Neural progenitor cell (in vitro differentiated cells): ENCODE measurements at regions not wholly inside any gene's neighbourhood (a gene's known extent, or its start where the extent isn't known, plus 50 kb on each side); places are given as distances from the start of the nearest gene placed in this dataset.

Experiments
- DNase-seq: peaks from one replicate; pipeline ENCODE4 v3.0.0-alpha.2; 2016; ENCODE audit warnings: low spot score
- H2AFZ ChIP-seq: fragments of 200-600 bp; sonication (generic); replicated peaks from 2 replicates; pipeline ENCODE4 v1.6.1; 2016; ENCODE audit warnings: antibody characterized with exemption
- H3F3A ChIP-seq: fragments of 200-600 bp; sonication (generic); 2 replicates; pipeline ENCODE4 v1.6.1; 2016; ENCODE audit warnings: antibody characterized with exemption, low read depth
- H3K27ac ChIP-seq: fragments of 200-600 bp; sonication (generic); 2 replicates; pipeline ENCODE4 v1.5.1; 2016; ENCODE audit warnings: mild to moderate bottlenecking
- H3K27me3 ChIP-seq: fragments of 200-600 bp; sonication (generic); 2 replicates; pipeline ENCODE4 v1.6.1; 2016; ENCODE audit warnings: mild to moderate bottlenecking, moderate library complexity
- H3K36me3 ChIP-seq: fragments of 200-600 bp; sonication (generic); 2 replicates; pipeline ENCODE4 v1.5.1; 2016
- H3K4me1 ChIP-seq: fragments of 200-600 bp; sonication (generic); 2 replicates; pipeline ENCODE4 v1.6.1; 2016; ENCODE audit warnings: mixed run types
- H3K4me2 ChIP-seq: fragments of 200-600 bp; sonication (generic); 2 replicates; pipeline ENCODE4 v1.6.1; 2016
- H3K4me3 ChIP-seq: fragments of 200-600 bp; sonication (generic); 2 replicates; pipeline ENCODE4 v1.5.1; 2016
- H3K79me2 ChIP-seq: fragments of 200-600 bp; sonication (generic); 2 replicates; pipeline ENCODE4 v1.6.1; 2016; ENCODE audit warnings: low read depth
- H3K9ac ChIP-seq: fragments of 200-600 bp; sonication (generic); 2 replicates; pipeline ENCODE4 v1.6.1; 2016
- H3K9me3 ChIP-seq: fragments of 200-600 bp; sonication (generic); 2 replicates; pipeline ENCODE4 v1.5.1; 2016; ENCODE audit warnings: low read depth
- H4K20me1 ChIP-seq: fragments of 200-600 bp; sonication (generic); 2 replicates; pipeline ENCODE4 v1.6.1; 2016; ENCODE audit warnings: low read depth
- H3K27ac Mint-ChIP-seq: 3 replicates; pipeline ENCODE4 v1.8.0; 2021; ENCODE audit warnings: mixed read lengths
- H3K27me3 Mint-ChIP-seq: 2 replicates; pipeline ENCODE4 v1.8.0; 2022; ENCODE audit warnings: low read depth, mild to moderate bottlenecking, inconsistent platforms, moderate library complexity, mixed read lengths; ENCODE audit not compliant: insufficient read depth
- H3K36me3 Mint-ChIP-seq: 3 replicates; pipeline ENCODE4 v1.8.0; 2021; ENCODE audit warnings: mixed read lengths
- H3K4me1 Mint-ChIP-seq: 3 replicates; pipeline ENCODE4 v1.8.0; 2021; ENCODE audit warnings: mixed read lengths
- H3K4me3 Mint-ChIP-seq: 3 replicates; pipeline ENCODE4 v1.8.0; 2021; ENCODE audit warnings: mild to moderate bottlenecking, moderate library complexity, mixed read lengths
- H3K9me3 Mint-ChIP-seq: 3 replicates; pipeline ENCODE4 v1.8.0; 2020; ENCODE audit warnings: mixed read lengths
- EZH2 ChIP-seq: fragments of 200-600 bp; sonication (generic); IDR thresholded peaks from 2 replicates; pipeline ENCODE4 v1.6.1; 2017; ENCODE audit warnings: antibody characterized with exemption, mild to moderate bottlenecking, moderate library complexity
- EZH2phosphoT487 ChIP-seq: fragments of 200-600 bp; sonication (generic); IDR thresholded peaks from 2 replicates; pipeline ENCODE4 v1.6.1; 2017; ENCODE audit warnings: antibody characterized with exemption
- TF ChIP-seq, protein P1 (sequence below): fragments of 200-600 bp; sonication (generic); IDR thresholded peaks from 2 replicates; pipeline ENCODE4 v1.5.1; 2017; ENCODE audit warnings: antibody characterized with exemption, mild to moderate bottlenecking

DNA sequence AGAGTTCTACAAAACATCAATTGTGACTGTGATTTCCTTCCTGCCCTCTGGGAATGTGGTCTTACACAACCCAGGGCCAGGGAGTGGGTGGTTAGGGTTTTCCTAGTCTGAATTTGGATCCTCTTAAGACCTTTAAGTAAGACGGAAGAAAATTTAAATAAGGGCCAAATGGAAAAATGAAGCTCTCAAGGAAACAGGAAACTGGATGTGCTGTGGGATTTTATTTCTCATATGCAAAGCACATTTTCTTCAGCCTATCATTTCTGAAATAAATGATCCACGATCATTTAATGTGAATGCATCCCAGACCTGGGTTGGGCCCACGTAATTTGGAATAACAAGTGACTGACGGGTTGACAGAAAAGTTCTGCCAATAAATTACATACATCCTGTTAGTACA lies 243.6 kb downstream of the CLIC5 start:
- H3K9ac ChIP-seq, result no peak overlapping the region
- no peak overlapping the region for H3K27ac Mint-ChIP-seq
- no peaks in the 10 kb centered on the region for H3K36me3 ChIP-seq
- DNase-seq, result no peak
- H4K20me1 ChIP-seq, result no peaks in the 10 kb centered on the region
- no peaks in the 10 kb centered on the region for H3K9me3 ChIP-seq
- no peaks in the 10 kb centered on the region for H3K27me3 Mint-ChIP-seq
- H3K4me1 ChIP-seq, result peaks cover 9% of the 10 kb centered on the region
- peaks cover 2% of the 10 kb centered on the region for H3K9me3 Mint-ChIP-seq
- no peak overlapping the region for H3K4me3 Mint-ChIP-seq
- H3K79me2 ChIP-seq, result no peaks in the 10 kb centered on the region
- H3F3A ChIP-seq, result no peaks in the 10 kb centered on the region
- no peak overlapping the region for H3K27ac ChIP-seq
- no peaks in the 10 kb centered on the region for H3K27me3 ChIP-seq
- no peaks in the 10 kb centered on the region for H3K36me3 Mint-ChIP-seq
- H3K4me2 ChIP-seq, result no peak overlapping the region
- H3K4me1 Mint-ChIP-seq, result peaks cover 2% of the 10 kb centered on the region
- no peak overlapping the region for H2AFZ ChIP-seq
- H3K4me3 ChIP-seq, result no peak overlapping the region
- TF ChIP-seq, protein P1, sequence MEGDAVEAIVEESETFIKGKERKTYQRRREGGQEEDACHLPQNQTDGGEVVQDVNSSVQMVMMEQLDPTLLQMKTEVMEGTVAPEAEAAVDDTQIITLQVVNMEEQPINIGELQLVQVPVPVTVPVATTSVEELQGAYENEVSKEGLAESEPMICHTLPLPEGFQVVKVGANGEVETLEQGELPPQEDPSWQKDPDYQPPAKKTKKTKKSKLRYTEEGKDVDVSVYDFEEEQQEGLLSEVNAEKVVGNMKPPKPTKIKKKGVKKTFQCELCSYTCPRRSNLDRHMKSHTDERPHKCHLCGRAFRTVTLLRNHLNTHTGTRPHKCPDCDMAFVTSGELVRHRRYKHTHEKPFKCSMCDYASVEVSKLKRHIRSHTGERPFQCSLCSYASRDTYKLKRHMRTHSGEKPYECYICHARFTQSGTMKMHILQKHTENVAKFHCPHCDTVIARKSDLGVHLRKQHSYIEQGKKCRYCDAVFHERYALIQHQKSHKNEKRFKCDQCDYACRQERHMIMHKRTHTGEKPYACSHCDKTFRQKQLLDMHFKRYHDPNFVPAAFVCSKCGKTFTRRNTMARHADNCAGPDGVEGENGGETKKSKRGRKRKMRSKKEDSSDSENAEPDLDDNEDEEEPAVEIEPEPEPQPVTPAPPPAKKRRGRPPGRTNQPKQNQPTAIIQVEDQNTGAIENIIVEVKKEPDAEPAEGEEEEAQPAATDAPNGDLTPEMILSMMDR, result no peak
- TF ChIP-seq EZH2, result no peak
- no peak for TF ChIP-seq EZH2phosphoT487

DNA sequence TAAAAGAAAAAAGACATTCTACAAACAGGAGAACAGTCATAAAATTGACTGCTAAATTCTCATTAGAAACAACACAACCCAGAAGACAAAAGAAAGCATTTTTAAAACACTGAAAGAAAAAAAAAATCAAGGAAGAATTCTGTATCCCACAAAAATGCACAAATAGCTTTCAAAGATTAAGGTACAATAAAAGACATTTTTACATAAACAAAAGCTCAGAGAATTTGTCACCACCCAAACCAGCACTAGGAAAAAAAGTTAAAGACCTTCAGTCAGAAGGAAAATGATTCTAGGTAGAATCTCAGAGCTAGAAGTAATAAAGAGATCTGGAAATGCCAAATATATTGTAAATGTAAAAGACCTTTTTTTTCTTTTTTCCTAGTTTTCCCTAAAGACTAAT lies 252.4 kb downstream of the CLIC5 start:
- H3K27me3 ChIP-seq, result no peaks in the 10 kb centered on the region
- Mint-ChIP-seq H3K27me3 (no peaks in the 10 kb centered on the region), H3K36me3 (no peaks in the 10 kb centered on the region), H3K27ac (no peak overlapping the region), H3K4me1 (no peaks in the 10 kb centered on the region), H3K4me3 (no peak overlapping the region), H3K9me3 (peaks cover 9% of the 10 kb centered on the region)
- H2AFZ ChIP-seq, result no peak overlapping the region
- no peaks in the 10 kb centered on the region for H3K4me1 ChIP-seq
- no peak overlapping the region for H3K9ac ChIP-seq
- no peaks in the 10 kb centered on the region for H3K9me3 ChIP-seq
- H3K4me3 ChIP-seq, result no peak overlapping the region
- H3K27ac ChIP-seq, result no peak overlapping the region
- H3K36me3 ChIP-seq, result no peaks in the 10 kb centered on the region
- no peak for DNase-seq
- no peak overlapping the region for H3K4me2 ChIP-seq
- H4K20me1 ChIP-seq, result no peaks in the 10 kb centered on the region
- TF ChIP-seq EZH2phosphoT487, result no peak
- no peak for TF ChIP-seq EZH2
- TF ChIP-seq, protein P1, result no peak
- no peaks in the 10 kb centered on the region for H3K79me2 ChIP-seq
- no peaks in the 10 kb centered on the region for H3F3A ChIP-seq

DNA sequence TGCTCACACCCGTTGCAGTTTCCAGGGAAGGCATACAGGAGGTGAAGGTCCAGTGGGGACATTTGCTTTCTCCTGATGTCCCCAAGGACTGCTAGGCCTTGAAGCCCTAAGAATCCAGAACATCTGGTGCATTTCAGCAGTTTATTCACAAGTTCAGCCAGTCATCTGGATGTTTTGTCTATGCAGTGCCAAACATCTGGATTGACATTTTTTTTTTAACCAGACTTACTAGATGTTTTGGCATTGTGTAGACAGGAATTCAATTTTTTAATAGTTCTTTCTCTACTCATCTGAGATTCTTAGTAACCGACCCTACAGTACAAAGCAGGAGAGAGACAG lies 256.2 kb downstream of the CLIC5 start:
- Histone ChIP-seq H3K4me1 (no peaks in the 10 kb centered on the region), H3K27me3 (no peaks in the 10 kb centered on the region), H3K9me3 (no peaks in the 10 kb centered on the region), H3F3A (no peaks in the 10 kb centered on the region), H3K36me3 (no peaks in the 10 kb centered on the region), H3K27ac (no peak overlapping the region), H4K20me1 (no peaks in the 10 kb centered on the region), H3K9ac (no peak overlapping the region), H3K79me2 (no peaks in the 10 kb centered on the region), H3K4me3 (no peak overlapping the region), H3K4me2 (no peak overlapping the region), H2AFZ (no peak overlapping the region)
- H3K27me3 Mint-ChIP-seq, result peaks cover 3% of the 10 kb centered on the region
- H3K36me3 Mint-ChIP-seq, result no peaks in the 10 kb centered on the region
- no peaks in the 10 kb centered on the region for H3K4me1 Mint-ChIP-seq
- peaks cover 8% of the 10 kb centered on the region for H3K9me3 Mint-ChIP-seq
- TF ChIP-seq EZH2phosphoT487, result no peak
- no peak for DNase-seq
- H3K4me3 Mint-ChIP-seq, result no peak overlapping the region
- no peak overlapping the region for H3K27ac Mint-ChIP-seq

DNA sequence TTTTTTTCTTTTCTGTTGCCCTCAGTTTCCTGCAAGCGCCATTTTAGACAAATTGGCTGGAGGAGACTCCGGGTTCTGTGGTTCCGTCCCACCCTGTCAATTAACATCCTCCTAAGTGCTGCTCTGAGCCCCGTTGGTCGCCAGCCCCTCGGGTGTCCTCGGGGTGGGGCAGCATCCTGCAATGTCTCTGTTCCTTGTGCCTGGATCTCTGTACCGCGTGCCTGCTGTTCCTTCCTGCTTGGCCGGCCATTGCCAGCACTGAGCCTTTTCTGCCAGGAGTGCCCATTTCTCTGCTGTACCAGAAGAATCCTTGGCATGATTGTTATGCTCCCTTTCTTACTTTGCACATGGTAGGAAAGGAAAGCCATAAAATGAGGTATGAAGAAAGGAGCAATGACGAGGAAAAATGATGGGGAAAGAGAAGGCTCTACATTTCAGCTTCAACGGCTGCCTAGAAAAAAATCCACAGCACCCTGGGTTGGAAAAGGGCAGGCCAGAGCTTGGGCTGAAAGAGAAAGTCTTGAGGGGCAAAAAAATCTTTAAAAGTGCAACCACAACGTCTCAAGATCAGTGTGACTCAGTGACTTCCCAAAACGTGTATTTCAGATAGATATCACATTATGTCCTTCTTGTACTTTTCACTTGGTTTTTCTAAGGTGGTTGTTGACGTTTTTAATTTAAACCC lies 256.7 kb downstream of the CLIC5 start:
- Mint-ChIP-seq H3K9me3 (peaks cover 6% of the 10 kb centered on the region), H3K27me3 (peaks cover 3% of the 10 kb centered on the region), H3K36me3 (no peaks in the 10 kb centered on the region), H3K4me3 (no peak overlapping the region), H3K4me1 (no peaks in the 10 kb centered on the region), H3K27ac (no peak overlapping the region)
- no peaks in the 10 kb centered on the region for H3K9me3 ChIP-seq
- no peaks in the 10 kb centered on the region for H4K20me1 ChIP-seq
- no peak overlapping the region for H3K4me2 ChIP-seq
- TF ChIP-seq, protein P1, result no peak
- TF ChIP-seq EZH2 (no peak), EZH2phosphoT487 (no peak)
- no peaks in the 10 kb centered on the region for H3F3A ChIP-seq
- no peak overlapping the region for H3K4me3 ChIP-seq
- no peaks in the 10 kb centered on the region for H3K27me3 ChIP-seq
- H3K79me2 ChIP-seq, result no peaks in the 10 kb centered on the region
- H2AFZ ChIP-seq, result no peak overlapping the region
- DNase-seq, result no peak
- H3K27ac ChIP-seq, result no peak overlapping the region
- H3K36me3 ChIP-seq, result no peaks in the 10 kb centered on the region
- H3K9ac ChIP-seq, result no peak overlapping the region
- no peaks in the 10 kb centered on the region for H3K4me1 ChIP-seq
